CD14-positive monocyte (primary cell): ENCODE measurements at regions not wholly inside any gene's neighbourhood (a gene's known extent, or its start where the extent isn't known, plus 50 kb on each side); places are given as distances from the start of the nearest gene placed in this dataset.

Experiments used
- DNase-seq, 3 donors: peaks; one replicate each; pipeline ENCODE4 v3.0.0-alpha.2; 2011 to 2022
- H2AFZ ChIP-seq: 2 replicates; pipeline ENCODE4 v1.6.0; 2012; ENCODE audit warnings: mild to moderate bottlenecking, low read depth, low read length, inconsistent platforms; ENCODE audit not compliant: insufficient read depth, poor library complexity, severe bottlenecking
- H3K27ac ChIP-seq, 2 donors: 1 replicate in 1 of 2; 2 replicates in 1 of 2; pipeline ENCODE4 v1.5.1; 2012 to 2013; ENCODE audit warnings: low read length in 2 of 2, control low read depth in 1 of 2, inconsistent platforms in 1 of 2, low read depth in 1 of 2, mild to moderate bottlenecking in 1 of 2
- H3K27me3 ChIP-seq, 2 donors: one replicate each; pipeline versions ENCODE4 v1.6.0 to v1.6.1; 2011 to 2013; ENCODE audit warnings: low read length in 2 of 2; ENCODE audit not compliant: control insufficient read depth in 2 of 2, insufficient read depth in 2 of 2
- H3K36me3 ChIP-seq, 2 donors: replicated peaks in 1 of 2; 1 replicate in 1 of 2; 2 replicates in 1 of 2; pipeline versions ENCODE4 v1.5.1 to v1.6.1; 2012 to 2013; ENCODE audit warnings: low read length in 2 of 2, control low read depth in 1 of 2, inconsistent platforms in 1 of 2, mild to moderate bottlenecking in 1 of 2; ENCODE audit not compliant: insufficient read depth in 2 of 2, control insufficient read depth in 1 of 2
- H3K4me1 ChIP-seq, 2 donors: 1 replicate in 1 of 2; 2 replicates in 1 of 2; pipeline versions ENCODE4 v1.5.1 to v1.6.1; 2012 to 2013; ENCODE audit warnings: low read length in 2 of 2, control low read depth in 1 of 2, inconsistent platforms in 1 of 2, mild to moderate bottlenecking in 1 of 2, moderate library complexity in 1 of 2; ENCODE audit not compliant: insufficient read depth in 2 of 2, control insufficient read depth in 1 of 2
- H3K4me2 ChIP-seq: replicated peaks from 2 replicates; pipeline ENCODE3; 2012; ENCODE audit warnings: low read length, moderate library complexity, mild to moderate bottlenecking; ENCODE audit not compliant: poor library complexity, severe bottlenecking; ENCODE audit errors: extremely low read depth
- H3K4me3 ChIP-seq, 3 experiments: fragments of 200-600 bp in 1 of 3; sonication (generic) in 1 of 3; replicated peaks in 1 of 3; 1 replicate in 2 of 3; 2 replicates in 1 of 3; pipeline ENCODE4 v1.5.1; 2011 to 2013; ENCODE audit warnings: low read length in 3 of 3, mild to moderate bottlenecking in 3 of 3, control low read depth in 2 of 3, low read depth in 2 of 3, inconsistent platforms in 1 of 3, moderate library complexity in 1 of 3
- H3K79me2 ChIP-seq: 2 replicates; pipeline ENCODE4 v1.6.0; 2012; ENCODE audit warnings: mild to moderate bottlenecking, control low read depth, inconsistent platforms, low read length, moderate library complexity; ENCODE audit not compliant: insufficient read depth
- H3K9ac ChIP-seq: 2 replicates; pipeline ENCODE4 v1.6.0; 2017; ENCODE audit warnings: low read length, mild to moderate bottlenecking; ENCODE audit not compliant: insufficient read depth, poor library complexity, severe bottlenecking
- H3K9me3 ChIP-seq, 2 donors: replicated peaks in 1 of 2; 1 replicate in 1 of 2; 2 replicates in 1 of 2; pipeline versions ENCODE4 v1.5.1 to v1.6.1; 2012 to 2013; ENCODE audit warnings: low read length in 2 of 2, control low read depth in 1 of 2; ENCODE audit not compliant: control insufficient read depth in 1 of 2, insufficient read depth in 1 of 2
- H4K20me1 ChIP-seq: 2 replicates; pipeline ENCODE4 v1.6.0; 2012; ENCODE audit warnings: mild to moderate bottlenecking, low read length, control low read depth, moderate library complexity; ENCODE audit not compliant: insufficient read depth
- H3K27ac Mint-ChIP-seq, 7 donors: one replicate each; pipeline ENCODE4 v1.8.0; 2020; ENCODE audit warnings: mild to moderate bottlenecking in 7 of 7, mixed read lengths in 7 of 7, moderate library complexity in 6 of 7, inconsistent platforms in 2 of 7
- H3K27me3 Mint-ChIP-seq, 3 donors: one replicate each; pipeline ENCODE4 v1.8.0; 2021 to 2022; ENCODE audit warnings: low read depth in 3 of 3, mild to moderate bottlenecking in 3 of 3, mixed read lengths in 3 of 3, moderate library complexity in 3 of 3, inconsistent platforms in 1 of 3
- H3K36me3 Mint-ChIP-seq, 2 donors: one replicate each; pipeline ENCODE4 v1.8.0; 2020; ENCODE audit warnings: mixed read lengths in 2 of 2, inconsistent platforms in 1 of 2, mild to moderate bottlenecking in 1 of 2
- H3K4me1 Mint-ChIP-seq: one replicate; pipeline ENCODE4 v1.8.0; 2020; ENCODE audit warnings: mild to moderate bottlenecking, mixed read lengths
- H3K4me3 Mint-ChIP-seq, 2 donors: one replicate each; pipeline ENCODE4 v1.8.0; 2020; ENCODE audit warnings: mild to moderate bottlenecking in 2 of 2, mixed read lengths in 2 of 2, moderate library complexity in 1 of 2
- H3K9me3 Mint-ChIP-seq, 7 donors: one replicate each; pipeline ENCODE4 v1.8.0; 2020 to 2022; ENCODE audit warnings: mixed read lengths in 7 of 7, mild to moderate bottlenecking in 6 of 7, moderate library complexity in 6 of 7, inconsistent platforms in 2 of 7
- WGBS: methylation state at CpG from one replicate; pipeline ENCODE4 v1.1.5; 2013; ENCODE audit warnings: missing lambda C conversion rate; ENCODE audit not compliant: insufficient coverage; 5-methylcytosine and 5-hydroxymethylcytosine counted together
- intact Hi-C, 2 donors: fragments of 100-400 bp; cut with micrococcal nuclease; formaldehyde crosslinking; loops; one replicate each; pipeline versions ENCODE4 v1.15.0 to v1.15.1; 2023
- TF ChIP-seq, protein P1 (sequence below): fragments of 200-600 bp; IDR thresholded peaks from one replicate; pipeline ENCODE4 v1.8.0; 2022; ENCODE audit warnings: antibody characterized with exemption, mild to moderate bottlenecking

DNA sequence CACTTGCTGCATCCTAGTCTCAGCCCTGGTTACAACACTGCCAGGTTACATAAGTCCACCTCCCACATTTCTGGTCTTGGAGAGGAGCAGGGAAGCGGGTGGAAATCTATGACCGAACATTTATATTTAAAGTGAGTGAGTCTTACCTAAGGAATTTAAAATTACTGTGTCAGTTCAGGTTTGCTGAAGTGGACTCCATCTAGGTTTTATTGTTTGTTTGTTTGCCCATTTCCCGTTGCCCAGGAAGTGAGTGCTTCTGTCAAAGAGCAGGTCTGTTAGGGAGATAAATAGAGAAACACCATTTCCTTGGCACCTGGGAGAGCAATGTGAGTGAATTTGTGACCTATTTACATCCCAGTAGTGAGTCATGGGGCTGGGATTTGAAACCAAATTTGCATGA lies 179.5 kb downstream of the KIF4B start:
- H3K4me1 Mint-ChIP-seq, result no peaks in the 10 kb centered on the region
- DNase-seq, result no peak
- no peak overlapping the region for H3K4me3 Mint-ChIP-seq
- no peak overlapping the region for H2AFZ ChIP-seq
- intact Hi-C loops, result no loop called here
- H3K4me1 ChIP-seq, result no peaks in the 10 kb centered on the region
- no peaks in the 10 kb centered on the region for H4K20me1 ChIP-seq
- WGBS, result 72% methylated on average over 3 of the region's 3 CpGs
- no peaks in the 10 kb centered on the region for H3K36me3 ChIP-seq
- H3K79me2 ChIP-seq, result no peaks in the 10 kb centered on the region
- H3K9me3 Mint-ChIP-seq, result peaks cover 0 to 15% (median 4%) of the 10 kb centered on the region in 7 donors
- no peaks in the 10 kb centered on the region for H3K36me3 Mint-ChIP-seq
- TF ChIP-seq, protein P1, sequence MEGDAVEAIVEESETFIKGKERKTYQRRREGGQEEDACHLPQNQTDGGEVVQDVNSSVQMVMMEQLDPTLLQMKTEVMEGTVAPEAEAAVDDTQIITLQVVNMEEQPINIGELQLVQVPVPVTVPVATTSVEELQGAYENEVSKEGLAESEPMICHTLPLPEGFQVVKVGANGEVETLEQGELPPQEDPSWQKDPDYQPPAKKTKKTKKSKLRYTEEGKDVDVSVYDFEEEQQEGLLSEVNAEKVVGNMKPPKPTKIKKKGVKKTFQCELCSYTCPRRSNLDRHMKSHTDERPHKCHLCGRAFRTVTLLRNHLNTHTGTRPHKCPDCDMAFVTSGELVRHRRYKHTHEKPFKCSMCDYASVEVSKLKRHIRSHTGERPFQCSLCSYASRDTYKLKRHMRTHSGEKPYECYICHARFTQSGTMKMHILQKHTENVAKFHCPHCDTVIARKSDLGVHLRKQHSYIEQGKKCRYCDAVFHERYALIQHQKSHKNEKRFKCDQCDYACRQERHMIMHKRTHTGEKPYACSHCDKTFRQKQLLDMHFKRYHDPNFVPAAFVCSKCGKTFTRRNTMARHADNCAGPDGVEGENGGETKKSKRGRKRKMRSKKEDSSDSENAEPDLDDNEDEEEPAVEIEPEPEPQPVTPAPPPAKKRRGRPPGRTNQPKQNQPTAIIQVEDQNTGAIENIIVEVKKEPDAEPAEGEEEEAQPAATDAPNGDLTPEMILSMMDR, result no peak
- no peaks in the 10 kb centered on the region for H3K27me3 ChIP-seq
- peaks cover 0 to 2% (median 0%) of the 10 kb centered on the region in 3 donors for H3K27me3 Mint-ChIP-seq
- no peak overlapping the region for H3K4me2 ChIP-seq
- H3K9ac ChIP-seq, result no peak overlapping the region
- no peak overlapping the region for H3K27ac Mint-ChIP-seq
- no peak overlapping the region for H3K4me3 ChIP-seq
- H3K27ac ChIP-seq, result no peak overlapping the region
- peaks cover 0 to 12% of the 10 kb centered on the region in 2 donors for H3K9me3 ChIP-seq

DNA sequence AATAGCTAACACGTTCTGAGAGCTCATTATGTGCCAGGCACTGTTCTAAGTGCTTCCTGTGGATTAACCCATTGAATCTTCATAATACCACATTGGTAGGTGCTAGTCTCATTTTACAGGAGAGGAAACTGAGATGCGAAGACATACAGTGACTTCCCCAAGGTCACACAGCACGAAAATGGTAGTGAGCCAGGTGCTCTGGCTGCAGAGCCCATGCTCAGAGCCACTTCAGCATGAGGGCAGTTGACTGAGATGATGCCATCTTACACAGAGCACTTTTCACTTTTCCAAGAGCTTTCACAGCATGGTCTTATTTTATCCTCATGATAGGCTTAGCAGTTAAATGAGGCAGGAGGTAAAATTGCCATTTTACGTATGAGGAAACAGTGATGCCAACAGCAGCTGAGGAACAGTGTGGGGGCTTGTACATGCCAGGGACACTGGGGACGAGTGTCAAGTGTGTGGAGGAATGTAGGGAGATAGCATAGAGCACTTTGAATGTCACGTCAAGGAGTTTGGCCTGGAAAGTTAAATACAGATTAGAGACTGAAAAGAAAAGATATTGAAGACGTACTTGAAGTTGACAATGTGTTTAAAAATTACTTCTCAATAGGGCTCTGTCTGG lies 180.0 kb downstream of the KIF4B start:
- H2AFZ ChIP-seq, result no peak overlapping the region
- H3K9me3 ChIP-seq, result peaks cover 0 to 13% of the 10 kb centered on the region in 2 donors
- Mint-ChIP-seq H3K36me3 (no peaks in the 10 kb centered on the region), H3K4me1 (no peaks in the 10 kb centered on the region), H3K9me3 (peaks cover 0 to 16% (median 4%) of the 10 kb centered on the region in 7 donors), H3K27me3 (peaks cover 0 to 2% (median 0%) of the 10 kb centered on the region in 3 donors), H3K27ac (no peak overlapping the region), H3K4me3 (no peak overlapping the region)
- H3K36me3 ChIP-seq, result no peaks in the 10 kb centered on the region
- TF ChIP-seq, protein P1, result no peak
- H3K27me3 ChIP-seq, result no peaks in the 10 kb centered on the region
- H4K20me1 ChIP-seq, result no peaks in the 10 kb centered on the region
- no peak overlapping the region for H3K4me2 ChIP-seq
- intact Hi-C loops, result no loop called here
- no peak overlapping the region for H3K27ac ChIP-seq
- DNase-seq, result no peak
- 88% methylated on average over 5 of the region's 7 CpGs for WGBS
- H3K4me3 ChIP-seq, result no peak overlapping the region
- no peak overlapping the region for H3K9ac ChIP-seq
- H3K4me1 ChIP-seq, result no peaks in the 10 kb centered on the region
- H3K79me2 ChIP-seq, result no peaks in the 10 kb centered on the region
